GM10248 (cell line): ENCODE measurements at regions not wholly inside any gene's neighbourhood (a gene's known extent, or its start where the extent isn't known, plus 50 kb on each side); places are given as distances from the start of the nearest gene placed in this dataset.

Source experiments
- CTCF ChIA-PET: fragments of 300-600 bp; sonication (Branson Sonifier 250); formaldehyde crosslinking; extraction: SDS; loops from one replicate; lab custom pipeline; 2021; ENCODE audit warnings: antibody characterized with exemption; lab: Yijun Ruan, JAX
- POLR2A ChIA-PET: fragments of 350-650 bp; sonication (Branson Sonifier 250); formaldehyde crosslinking; extraction: SDS; loops from one replicate; lab custom pipeline; 2020; ENCODE audit warnings: antibody characterized with exemption; lab: Yijun Ruan, JAX
- DNase-seq: peaks from one replicate; pipeline ENCODE4 v3.0.0; 2012; ENCODE audit errors: extremely low spot score
- TF ChIP-seq, protein P1 (sequence below): IDR thresholded peaks from 2 replicates; pipeline ENCODE4 v1.5.1; 2012; ENCODE audit warnings: mild to moderate bottlenecking, low read depth; ENCODE audit errors: extremely low read depth, missing control alignments, control extremely low read depth

DNA sequence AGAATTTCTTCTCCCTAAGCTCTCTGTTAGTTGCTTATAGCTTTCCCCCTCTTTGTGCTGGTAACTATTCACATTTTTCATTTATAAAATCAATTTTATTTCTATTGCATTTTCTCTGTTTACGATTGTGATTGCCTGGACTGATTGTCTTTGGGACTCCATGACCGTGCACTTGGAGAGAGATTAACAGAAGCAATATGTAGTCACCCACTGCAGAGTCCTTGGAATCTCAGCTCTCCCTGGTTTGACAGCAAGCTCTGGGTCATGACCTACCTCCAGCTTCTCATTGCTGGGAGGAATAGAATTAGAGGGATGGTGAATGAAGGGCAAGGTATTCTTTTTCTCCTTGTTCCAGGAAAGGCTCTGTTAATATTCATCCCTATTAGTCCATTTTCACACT, 398.2 kb downstream of the AACS start:
- POLR2A ChIA-PET: no interaction called here

DNA sequence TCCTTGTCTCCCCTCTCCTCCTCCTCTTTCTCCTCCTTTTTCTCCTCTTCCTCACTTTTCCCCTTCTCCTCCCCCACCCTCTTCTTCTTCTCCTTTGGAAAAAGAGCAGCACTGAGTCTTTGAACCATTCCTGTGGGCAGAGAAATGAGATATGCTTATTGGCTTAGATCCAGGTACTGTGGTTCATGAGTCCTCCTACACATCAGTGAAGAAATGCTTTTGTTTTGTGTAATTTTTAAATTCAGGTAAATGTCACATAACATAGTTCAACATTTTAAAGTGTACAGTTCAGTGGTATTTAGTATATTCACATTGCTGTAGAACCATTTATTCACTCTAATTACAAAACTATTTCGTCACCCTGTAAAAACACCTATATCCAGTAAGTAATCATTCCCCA, 402.1 kb downstream of the AACS start:
- DNase-seq: no peak
- POLR2A ChIA-PET: no interaction called here
- TF ChIP-seq, protein P1, sequence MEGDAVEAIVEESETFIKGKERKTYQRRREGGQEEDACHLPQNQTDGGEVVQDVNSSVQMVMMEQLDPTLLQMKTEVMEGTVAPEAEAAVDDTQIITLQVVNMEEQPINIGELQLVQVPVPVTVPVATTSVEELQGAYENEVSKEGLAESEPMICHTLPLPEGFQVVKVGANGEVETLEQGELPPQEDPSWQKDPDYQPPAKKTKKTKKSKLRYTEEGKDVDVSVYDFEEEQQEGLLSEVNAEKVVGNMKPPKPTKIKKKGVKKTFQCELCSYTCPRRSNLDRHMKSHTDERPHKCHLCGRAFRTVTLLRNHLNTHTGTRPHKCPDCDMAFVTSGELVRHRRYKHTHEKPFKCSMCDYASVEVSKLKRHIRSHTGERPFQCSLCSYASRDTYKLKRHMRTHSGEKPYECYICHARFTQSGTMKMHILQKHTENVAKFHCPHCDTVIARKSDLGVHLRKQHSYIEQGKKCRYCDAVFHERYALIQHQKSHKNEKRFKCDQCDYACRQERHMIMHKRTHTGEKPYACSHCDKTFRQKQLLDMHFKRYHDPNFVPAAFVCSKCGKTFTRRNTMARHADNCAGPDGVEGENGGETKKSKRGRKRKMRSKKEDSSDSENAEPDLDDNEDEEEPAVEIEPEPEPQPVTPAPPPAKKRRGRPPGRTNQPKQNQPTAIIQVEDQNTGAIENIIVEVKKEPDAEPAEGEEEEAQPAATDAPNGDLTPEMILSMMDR: no peak
- CTCF ChIA-PET: interaction anchor here (0.7 kb wide), 1 partner anchor 21 kb away, joined by 3 read pairs; no protein-coding TSS in a partner anchor

More for the DNA sequence above, 398.2 kb downstream of the AACS start:
- CTCF ChIA-PET: interaction anchor here (0.7 to 0.8 kb wide), 2 partner anchors 9 to 10 kb away, joined by 3 read pairs; no protein-coding TSS in a partner anchor
- TF ChIP-seq, protein P1: no peak
- no peak for DNase-seq

DNA sequence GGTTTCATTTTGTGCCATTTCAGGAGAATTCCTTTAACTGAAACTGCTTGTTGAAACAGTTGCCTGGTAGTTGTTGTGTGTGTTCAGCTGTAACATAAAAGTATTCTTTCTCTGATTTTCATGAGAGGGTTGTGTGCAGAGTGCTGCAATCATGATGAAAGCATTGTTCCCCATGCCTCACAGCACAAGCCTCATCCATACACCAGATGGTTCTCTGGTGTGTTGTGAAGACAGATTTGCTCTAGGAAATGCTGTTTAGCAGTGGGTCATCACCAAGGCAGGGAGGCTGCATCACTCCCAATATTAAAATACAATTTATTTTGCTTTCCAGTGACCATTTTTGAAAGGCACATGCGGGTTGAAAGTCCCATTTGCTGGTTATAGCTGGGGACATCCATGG, 404.4 kb downstream of the AACS start:
- DNase-seq: no peak
- ChIA-PET CTCF (interaction anchor here (1.1 to 2.1 kb wide), 3 partner anchors 9 to 40 kb away, joined by 3 to 5 read pairs (median 4); no protein-coding TSS in a partner anchor), POLR2A (no interaction called here)
- TF ChIP-seq, protein P1: no peak

DNA sequence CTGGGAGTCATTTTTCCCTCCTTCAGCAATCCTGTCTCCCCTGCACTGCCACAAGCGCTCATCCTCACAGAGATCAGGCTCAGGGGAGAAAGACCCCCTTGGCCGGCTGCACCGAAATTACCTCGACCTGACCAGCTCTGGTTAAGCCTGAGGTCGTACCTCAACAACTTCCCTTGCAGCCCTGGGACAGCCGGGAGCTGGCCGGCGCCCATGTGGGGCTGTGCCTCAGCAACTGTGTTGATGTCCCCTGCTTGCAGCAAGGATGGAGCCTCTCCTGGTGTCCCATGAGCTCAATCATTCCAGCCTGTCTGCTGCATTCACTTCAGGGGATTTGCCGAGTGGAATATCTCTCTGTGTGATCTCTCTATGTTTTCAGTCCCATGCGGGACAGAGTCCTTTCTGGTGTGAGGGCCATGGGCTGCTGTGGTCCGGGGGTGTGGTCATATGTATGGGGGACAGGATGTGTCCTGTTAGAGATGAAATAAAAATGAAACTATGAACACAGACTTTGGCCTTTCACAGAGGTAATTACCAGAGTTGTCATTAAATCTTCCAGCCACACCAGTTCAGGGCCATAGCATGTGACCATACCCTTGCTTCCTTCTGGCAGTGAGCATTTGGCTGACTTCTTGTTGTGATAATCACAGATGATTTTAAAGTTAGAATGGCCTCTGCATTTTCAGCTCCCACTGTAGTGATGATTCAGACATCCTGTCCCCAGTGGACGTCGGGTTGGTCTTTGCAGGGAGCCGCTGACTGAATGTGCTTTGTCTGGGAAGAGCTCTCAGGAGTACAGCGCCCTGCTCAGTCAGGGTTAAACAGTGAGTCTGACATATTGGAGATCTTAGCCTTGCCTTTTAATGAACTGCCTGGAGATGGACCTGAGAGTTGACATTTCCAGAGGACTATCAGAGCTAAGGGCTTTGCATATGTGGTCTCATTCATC, 405.9 kb downstream of the AACS start:
- TF ChIP-seq, protein P1: no peak
- POLR2A ChIA-PET: no interaction called here
- DNase-seq: peak; percentile 38
- CTCF ChIA-PET: interaction anchor here (0.8 to 2.1 kb wide), 3 partner anchors 13 to 46 kb away, joined by 3 to 5 read pairs (median 3); no protein-coding TSS in a partner anchor

DNA sequence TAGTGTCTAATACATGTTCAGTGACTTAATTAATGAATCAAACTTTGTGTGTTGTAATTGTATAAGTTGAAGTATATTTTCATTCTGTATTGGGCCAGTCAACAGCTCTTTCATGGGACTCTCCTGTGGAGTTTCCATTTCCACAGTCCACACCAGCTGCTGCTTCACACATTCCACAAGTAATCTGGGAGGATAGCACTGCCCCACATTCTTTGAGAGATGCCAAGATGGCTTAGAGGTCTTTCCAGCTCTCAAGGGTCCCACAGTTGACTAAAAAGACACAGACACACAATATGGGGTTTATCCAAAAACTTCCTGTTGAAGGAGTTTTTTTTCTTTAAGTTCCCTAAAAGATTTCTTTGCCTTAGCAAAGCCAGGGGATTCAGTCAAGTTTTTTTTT, 408.3 kb downstream of the AACS start:
- ChIA-PET POLR2A (no interaction called here), CTCF (interaction anchor here (0.8 to 1.5 kb wide), 2 partner anchors 15 to 24 kb away, joined by 3 to 4 read pairs; no protein-coding TSS in a partner anchor)
- DNase-seq: no peak
- TF ChIP-seq, protein P1: no peak

DNA sequence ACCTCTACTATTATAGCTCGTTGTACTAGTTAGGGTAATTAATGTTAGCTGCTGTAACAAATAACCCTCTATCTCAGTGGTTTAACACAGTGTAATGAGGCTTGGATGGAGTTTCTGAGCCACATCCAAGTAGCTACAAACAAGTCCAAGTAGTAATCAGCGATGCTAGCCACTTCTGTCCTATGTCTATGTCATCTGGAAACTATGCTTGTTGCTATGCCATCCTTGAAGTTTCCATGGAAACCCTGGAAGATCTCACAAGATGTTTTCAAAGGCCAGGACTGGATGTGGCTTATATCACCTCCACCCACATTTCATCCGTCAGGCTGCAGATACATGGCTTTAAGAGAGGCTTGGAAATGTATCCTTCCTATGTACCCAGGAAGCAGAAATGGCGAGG, 422.1 kb downstream of the AACS start:
- CTCF ChIA-PET: interaction anchor here (1.0 to 1.1 kb wide), 2 partner anchors 13 to 26 kb away, joined by 3 read pairs; no protein-coding TSS in a partner anchor
- TF ChIP-seq, protein P1: no peak
- POLR2A ChIA-PET: no interaction called here
- DNase-seq: no peak
